Bronchial epithelial cell (primary cell): ENCODE measurements at regions not wholly inside any gene's neighbourhood (a gene's known extent, or its start where the extent isn't known, plus 50 kb on each side); places are given as distances from the start of the nearest gene placed in this dataset.

ENCODE experiments used
- DNase-seq: peaks from one replicate; pipeline ENCODE4 v3.0.0-alpha.2; 2010; ENCODE audit warnings: low read depth
- FAIRE-seq: peaks from 2 replicates; lab custom pipeline; 2011; peaks lifted over from hg19 to GRCh38; lab: Jason Lieb, UNC
- H3K27me3 ChIP-seq: 2 replicates; pipeline ENCODE4 v1.5.1; 2011; ENCODE audit warnings: low read length; ENCODE audit not compliant: control insufficient read depth, insufficient read depth
- H3K36me3 ChIP-seq: 2 replicates; pipeline ENCODE4 v1.5.1; 2011; ENCODE audit warnings: low read length; ENCODE audit not compliant: control insufficient read depth, insufficient read depth
- H3K4me3 ChIP-seq: 2 replicates; pipeline ENCODE4 v1.5.1; 2011; ENCODE audit warnings: mild to moderate bottlenecking, low read depth, low read length, control low read depth
- CTCF ChIP-seq: IDR thresholded peaks from 2 replicates; pipeline ENCODE4 v1.5.1; 2011; ENCODE audit warnings: mild to moderate bottlenecking, moderate library complexity, low read length, control low read depth, inconsistent platforms; ENCODE audit not compliant: insufficient read depth, severe bottlenecking

DNA sequence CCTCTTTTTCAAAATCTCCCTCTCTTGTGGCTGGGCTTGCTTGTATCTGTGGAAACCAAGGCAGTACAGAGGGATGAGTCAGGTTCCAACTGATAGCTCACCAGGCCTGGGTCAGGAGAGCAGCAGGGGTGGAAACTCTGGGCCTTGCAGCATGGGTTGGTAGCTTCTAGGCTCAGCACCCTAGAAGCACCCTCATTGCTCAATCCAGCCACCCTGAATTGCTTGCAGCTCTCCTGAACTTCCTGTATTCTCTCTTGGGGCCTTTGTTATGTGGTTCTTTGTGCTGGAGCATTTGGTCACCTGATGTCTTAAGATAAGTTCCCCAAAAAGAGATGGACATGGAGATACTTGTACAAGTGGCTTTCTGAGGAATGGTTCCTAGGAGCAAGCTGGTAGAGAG lies 169.4 kb downstream of the IRX5 start:
- FAIRE-seq (no peak), DNase-seq (no peak)
- H3K36me3 ChIP-seq: no peaks in the 10 kb centered on the region
- H3K27me3 ChIP-seq: no peaks in the 10 kb centered on the region
- no peak overlapping the region for H3K4me3 ChIP-seq
- no peak for TF ChIP-seq CTCF

DNA sequence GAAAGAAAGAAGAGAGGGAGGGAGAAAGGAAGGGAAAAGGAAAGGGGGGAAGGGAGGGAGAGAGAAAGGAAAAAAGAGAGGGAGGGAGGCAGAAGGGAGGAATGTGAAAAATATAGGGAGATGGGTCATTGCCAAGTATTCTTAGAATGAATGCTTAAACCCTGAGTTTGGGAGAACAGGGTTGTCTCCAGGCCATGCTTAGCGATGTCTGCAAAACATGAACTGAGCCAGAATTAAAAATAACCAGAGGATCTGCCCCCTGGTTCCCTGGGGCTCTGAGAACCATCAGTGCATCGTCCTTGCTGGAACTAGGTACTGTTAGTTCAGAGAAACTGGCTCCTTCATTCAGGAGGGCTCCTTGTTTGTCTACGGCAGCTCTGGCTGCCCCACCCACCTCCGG lies 170.4 kb downstream of the IRX5 start:
- H3K36me3 ChIP-seq: no peaks in the 10 kb centered on the region
- no peak for TF ChIP-seq CTCF
- FAIRE-seq: no peak

GRCh38 chr16:55102077-55102476 lies 171.4 kb downstream of the IRX5 start:
- Histone ChIP-seq H3K36me3 (no peaks in the 10 kb centered on the region), H3K4me3 (no peak overlapping the region), H3K27me3 (no peaks in the 10 kb centered on the region)
- peak; percentile 32 for FAIRE-seq
- no peak for DNase-seq
- no peak for TF ChIP-seq CTCF

More for the DNA sequence above, 170.4 kb downstream of the IRX5 start:
- no peaks in the 10 kb centered on the region for H3K27me3 ChIP-seq
- H3K4me3 ChIP-seq: no peak overlapping the region
- DNase-seq: no peak

GRCh38 chr16:55102531-55102930 lies 171.9 kb downstream of the IRX5 start:
- Histone ChIP-seq H3K36me3 (no peaks in the 10 kb centered on the region), H3K4me3 (no peak overlapping the region), H3K27me3 (no peaks in the 10 kb centered on the region)
- TF ChIP-seq CTCF: no peak
- DNase-seq (no peak), FAIRE-seq (no peak)

- DNase-seq: no peak
- no peak for TF ChIP-seq CTCF
- H3K4me3 ChIP-seq: no peak overlapping the region
- FAIRE-seq: no peak
- no peaks in the 10 kb centered on the region for H3K36me3 ChIP-seq
- H3K27me3 ChIP-seq: no peaks in the 10 kb centered on the region
Measured at GRCh38 chr16:55107851-55108250, 177.2 kb downstream of the IRX5 start.

DNA sequence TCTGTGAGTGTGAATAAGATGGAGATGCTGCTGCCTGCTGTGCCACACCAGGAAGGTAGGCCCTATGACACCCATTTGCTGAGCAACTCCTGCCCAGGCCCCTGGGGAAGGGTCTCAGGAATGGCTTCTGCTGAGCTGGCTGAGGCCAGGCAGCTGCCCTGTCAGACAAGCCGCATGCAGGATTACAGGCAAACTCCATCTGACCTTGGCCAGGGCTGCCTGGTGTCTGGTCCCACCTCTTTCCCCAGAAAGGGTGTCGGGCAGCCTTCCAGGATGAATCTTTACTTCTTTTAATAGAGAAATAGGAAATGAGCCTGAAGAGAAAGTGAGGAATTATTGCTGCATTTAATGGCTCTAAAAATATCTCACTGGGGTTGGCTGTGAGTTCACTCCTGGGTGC lies 182.5 kb downstream of the IRX5 start:
- no peak for DNase-seq
- no peaks in the 10 kb centered on the region for H3K27me3 ChIP-seq
- no peak overlapping the region for H3K4me3 ChIP-seq
- FAIRE-seq: no peak
- TF ChIP-seq CTCF: no peak
- H3K36me3 ChIP-seq: no peaks in the 10 kb centered on the region
